Endothelial cell (in vitro differentiated cells): ENCODE measurements at regions not wholly inside any gene's neighbourhood (a gene's known extent, or its start where the extent isn't known, plus 50 kb on each side); places are given as distances from the start of the nearest gene placed in this dataset.

Experiments
- DNase-seq: peaks from one replicate; pipeline ENCODE4 v3.0.0; 2021; ENCODE audit warnings: low spot score
- H3K27ac Mint-ChIP-seq: one replicate; pipeline ENCODE4 v1.8.0; 2021; ENCODE audit warnings: mixed read lengths, inconsistent platforms; ENCODE audit not compliant: unreplicated experiment
- H3K27me3 Mint-ChIP-seq: one replicate; pipeline ENCODE4 v1.8.0; 2021; ENCODE audit warnings: mild to moderate bottlenecking, moderate library complexity, mixed read lengths, inconsistent platforms; ENCODE audit not compliant: unreplicated experiment
- H3K36me3 Mint-ChIP-seq: one replicate; pipeline ENCODE4 v1.8.0; 2021; ENCODE audit warnings: mild to moderate bottlenecking, low read depth, mixed read lengths, inconsistent platforms; ENCODE audit not compliant: unreplicated experiment
- H3K4me1 Mint-ChIP-seq: one replicate; pipeline ENCODE4 v1.8.0; 2021; ENCODE audit warnings: mild to moderate bottlenecking, mixed read lengths, inconsistent platforms; ENCODE audit not compliant: unreplicated experiment
- H3K4me3 Mint-ChIP-seq: one replicate; pipeline ENCODE4 v1.8.0; 2021; ENCODE audit warnings: mild to moderate bottlenecking, mixed read lengths, inconsistent platforms; ENCODE audit not compliant: unreplicated experiment
- H3K9me3 Mint-ChIP-seq: one replicate; pipeline ENCODE4 v1.8.0; 2021; ENCODE audit warnings: mixed read lengths, inconsistent platforms; ENCODE audit not compliant: unreplicated experiment
- TF ChIP-seq, protein P1 (sequence below): fragments of 200-600 bp; sonication (generic); IDR thresholded peaks from one replicate; pipeline ENCODE4 v1.5.0; 2021; ENCODE audit warnings: antibody characterized with exemption; ENCODE audit not compliant: unreplicated experiment

DNA sequence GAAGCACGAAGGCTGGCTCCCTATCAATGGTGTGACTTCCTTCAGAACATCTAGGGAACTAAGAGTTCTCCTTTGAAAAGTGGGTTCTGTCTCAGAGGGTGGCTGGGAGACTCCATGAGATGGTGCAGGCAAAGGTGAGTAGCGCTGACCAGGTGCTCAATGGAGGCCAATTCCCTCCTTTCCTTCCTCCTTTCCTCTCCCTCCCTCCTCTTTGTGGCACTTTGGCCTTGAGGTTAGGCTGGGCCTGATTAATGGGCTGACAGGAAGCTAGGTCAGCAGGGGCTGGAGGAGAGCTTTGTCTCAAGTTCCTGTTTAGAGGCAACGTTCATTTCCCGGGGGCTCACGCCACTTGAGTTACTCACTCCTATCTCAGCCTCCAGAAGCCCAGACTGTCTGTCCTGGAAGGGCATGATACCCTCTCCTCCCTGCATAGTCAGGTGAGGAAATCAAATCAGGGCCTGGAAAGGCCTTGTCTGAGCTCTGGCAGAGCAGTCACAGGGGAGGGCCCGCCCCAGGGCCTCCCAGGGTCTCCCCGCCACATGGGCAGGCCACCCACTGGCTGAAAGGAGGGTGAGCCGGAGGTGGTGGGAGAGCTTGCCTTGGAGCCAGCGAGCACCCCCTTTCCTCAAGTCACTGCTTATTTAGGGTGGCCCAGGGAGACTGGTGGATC, 58.4 kb upstream of the SSBP3 start:
- Mint-ChIP-seq H3K4me1 (peaks cover 47% of the 10 kb centered on the region), H3K27ac (no peak overlapping the region), H3K4me3 (no peak overlapping the region), H3K27me3 (peaks cover 2% of the 10 kb centered on the region), H3K36me3 (no peaks in the 10 kb centered on the region), H3K9me3 (no peaks in the 10 kb centered on the region)
- TF ChIP-seq, protein P1, sequence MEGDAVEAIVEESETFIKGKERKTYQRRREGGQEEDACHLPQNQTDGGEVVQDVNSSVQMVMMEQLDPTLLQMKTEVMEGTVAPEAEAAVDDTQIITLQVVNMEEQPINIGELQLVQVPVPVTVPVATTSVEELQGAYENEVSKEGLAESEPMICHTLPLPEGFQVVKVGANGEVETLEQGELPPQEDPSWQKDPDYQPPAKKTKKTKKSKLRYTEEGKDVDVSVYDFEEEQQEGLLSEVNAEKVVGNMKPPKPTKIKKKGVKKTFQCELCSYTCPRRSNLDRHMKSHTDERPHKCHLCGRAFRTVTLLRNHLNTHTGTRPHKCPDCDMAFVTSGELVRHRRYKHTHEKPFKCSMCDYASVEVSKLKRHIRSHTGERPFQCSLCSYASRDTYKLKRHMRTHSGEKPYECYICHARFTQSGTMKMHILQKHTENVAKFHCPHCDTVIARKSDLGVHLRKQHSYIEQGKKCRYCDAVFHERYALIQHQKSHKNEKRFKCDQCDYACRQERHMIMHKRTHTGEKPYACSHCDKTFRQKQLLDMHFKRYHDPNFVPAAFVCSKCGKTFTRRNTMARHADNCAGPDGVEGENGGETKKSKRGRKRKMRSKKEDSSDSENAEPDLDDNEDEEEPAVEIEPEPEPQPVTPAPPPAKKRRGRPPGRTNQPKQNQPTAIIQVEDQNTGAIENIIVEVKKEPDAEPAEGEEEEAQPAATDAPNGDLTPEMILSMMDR = no peak
- no peak for DNase-seq

GRCh38 chr1:54464031-54464476, 57.9 kb upstream of the SSBP3 start:
- H3K9me3 Mint-ChIP-seq = no peaks in the 10 kb centered on the region
- H3K4me1 Mint-ChIP-seq = peaks cover 50% of the 10 kb centered on the region
- TF ChIP-seq, protein P1 = no peak
- H3K4me3 Mint-ChIP-seq = no peak overlapping the region
- no peaks in the 10 kb centered on the region for H3K27me3 Mint-ChIP-seq
- no peak for DNase-seq
- peak overlapping the region; percentile 64 for H3K27ac Mint-ChIP-seq
- peaks cover 4% of the 10 kb centered on the region for H3K36me3 Mint-ChIP-seq

DNA sequence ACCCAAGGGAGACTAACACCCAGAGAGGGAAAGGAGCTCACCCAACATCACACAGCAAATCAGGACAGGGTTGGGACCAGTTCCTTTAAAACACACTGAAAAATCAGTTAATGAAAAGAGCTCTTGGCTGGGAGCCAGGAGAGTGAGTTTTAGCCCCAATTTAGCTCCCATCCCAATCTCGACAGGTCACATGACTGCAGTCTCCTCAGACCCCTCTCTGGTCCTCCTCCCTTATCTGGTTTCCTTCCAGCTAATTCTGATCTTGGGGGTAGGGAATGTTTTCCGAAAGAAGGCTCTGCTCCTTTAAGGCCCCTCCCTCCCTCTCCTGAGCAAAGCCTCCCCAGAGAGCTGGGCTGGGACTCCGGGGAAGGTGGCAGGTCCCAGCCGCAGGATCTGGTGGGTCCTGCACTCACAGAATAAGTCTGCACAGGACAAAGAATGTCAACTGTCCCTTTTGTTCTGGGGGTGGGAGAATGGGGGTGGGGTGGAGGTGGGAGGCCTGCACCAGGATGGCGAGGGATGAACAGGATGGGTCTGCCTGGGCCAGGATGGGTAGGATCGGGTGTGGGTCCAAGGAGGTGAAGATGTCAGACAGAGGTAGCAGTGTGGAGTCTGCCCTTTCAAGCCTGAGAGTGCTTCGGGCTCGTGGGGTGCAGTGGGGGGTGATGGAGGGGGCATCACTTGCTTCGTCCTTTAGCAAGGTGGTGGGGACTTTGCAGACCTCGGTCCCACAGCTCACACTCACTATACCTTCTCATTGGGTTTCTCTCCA, 57.3 kb upstream of the SSBP3 start:
- Mint-ChIP-seq H3K27me3 (no peaks in the 10 kb centered on the region), H3K4me3 (no peak overlapping the region), H3K36me3 (peaks cover 4% of the 10 kb centered on the region), H3K4me1 (peaks cover 50% of the 10 kb centered on the region), H3K27ac (no peak overlapping the region), H3K9me3 (no peaks in the 10 kb centered on the region)
- TF ChIP-seq, protein P1 = no peak
- DNase-seq = no peak

- Mint-ChIP-seq H3K4me1 (peaks cover 50% of the 10 kb centered on the region), H3K9me3 (no peaks in the 10 kb centered on the region), H3K4me3 (peak overlapping the region; percentile 21), H3K36me3 (peaks cover 4% of the 10 kb centered on the region), H3K27ac (peak overlapping the region; percentile 52), H3K27me3 (no peaks in the 10 kb centered on the region)
- no peak for DNase-seq
- TF ChIP-seq, protein P1 = no peak
Measured at GRCh38 chr1:54462597-54463258, 56.5 kb upstream of the SSBP3 start.
